ENCODE measurements at regions not wholly inside any gene's neighbourhood (a gene's known extent, or its start where the extent isn't known, plus 50 kb on each side); places are given as distances from the start of the nearest gene placed in this dataset.

- intact Hi-C loops (cut with micrococcal nuclease; ENCODE audit: unreplicated experiment), result no loop called here
- Histone ChIP-seq H3K4me3 (ENCODE audit: low read depth in 2 of 2, low read length in 2 of 2) (no peak overlapping the region), H3K27ac (ENCODE audit: low read length) (no peak overlapping the region), H3K36me3 (ENCODE audit: control insufficient read depth, insufficient read depth, low read length) (no peaks in the 10 kb centered on the region), H3K4me1 (ENCODE audit: control insufficient read depth, insufficient read depth, low read length) (no peaks in the 10 kb centered on the region), H3K9me3 (ENCODE audit: control insufficient read depth, insufficient read depth, low read depth, low read length) (no peaks in the 10 kb centered on the region), H3K27me3 (ENCODE audit: control insufficient read depth, insufficient read depth, low read length) (no peaks in the 10 kb centered on the region)
- ChIA-PET CTCF (no interaction called here), POLR2A (no interaction called here)
- TF ChIP-seq POLR2AphosphoS5 (IDR thresholded peaks at IDR 0.05; ENCODE audit: low read depth, low read length), result no peak
- TF ChIP-seq TCF7L2 (IDR thresholded peaks at IDR 0.05; ENCODE audit: low read depth, low read length), result no peak
- no peak for TF ChIP-seq SIN3A (IDR thresholded peaks at IDR 0.05; ENCODE audit: borderline replicate concordance, insufficient read depth, low read depth, low read length)
- TF ChIP-seq CTCF (IDR thresholded peaks at IDR 0.05), result no peak
- TF ChIP-seq REST (IDR thresholded peaks at IDR 0.05; ENCODE audit: insufficient read depth in 1 of 2, low read depth in 2 of 2, low read length in 1 of 2), result no peak
- BruUV-seq (replicated peaks), result no TSS peak
- DNase-seq (ENCODE audit: low read depth, low spot score) (no peak), ATAC-seq (no peak)
- in situ Hi-C loops (cut with HindIII; ENCODE audit: low pct_unique_long_range_greater_than_20kb, low sequenced_read_pairs), result no loop called here
Measured at GRCh38 chr1:101150266-101150665, 86.6 kb upstream of the S1PR1 start.

GRCh38 chr1:101148980-101149379 is 87.8 kb upstream of the S1PR1 start:
- no peaks in the 10 kb centered on the region for H3K4me1 ChIP-seq (ENCODE audit: control insufficient read depth, insufficient read depth, low read length)
- no peaks in the 10 kb centered on the region for H3K9me3 ChIP-seq (ENCODE audit: control insufficient read depth, insufficient read depth, low read depth, low read length)
- H3K27ac ChIP-seq (ENCODE audit: low read length), result no peak overlapping the region
- ATAC-seq, result no peak
- BruUV-seq (replicated peaks), result no TSS peak
- no peaks in the 10 kb centered on the region for H3K27me3 ChIP-seq (ENCODE audit: control insufficient read depth, insufficient read depth, low read length)
- DNase-seq (ENCODE audit: low read depth, low spot score), result no peak
- no peak for TF ChIP-seq REST (IDR thresholded peaks at IDR 0.05; ENCODE audit: insufficient read depth in 1 of 2, low read depth in 2 of 2, low read length in 1 of 2)
- TF ChIP-seq TCF7L2 (IDR thresholded peaks at IDR 0.05; ENCODE audit: low read depth, low read length), result no peak
- TF ChIP-seq SIN3A (IDR thresholded peaks at IDR 0.05; ENCODE audit: borderline replicate concordance, insufficient read depth, low read depth, low read length), result no peak
- no peak for TF ChIP-seq POLR2AphosphoS5 (IDR thresholded peaks at IDR 0.05; ENCODE audit: low read depth, low read length)
- no peak for TF ChIP-seq CTCF (IDR thresholded peaks at IDR 0.05)
- in situ Hi-C loops (cut with HindIII; ENCODE audit: low pct_unique_long_range_greater_than_20kb, low sequenced_read_pairs), result no loop called here
- POLR2A ChIA-PET, result no interaction called here
- intact Hi-C loops (cut with micrococcal nuclease; ENCODE audit: unreplicated experiment), result no loop called here
- H3K4me3 ChIP-seq (ENCODE audit: low read depth in 2 of 2, low read length in 2 of 2), result no peak overlapping the region
- CTCF ChIA-PET, result no interaction called here
- no peaks in the 10 kb centered on the region for H3K36me3 ChIP-seq (ENCODE audit: control insufficient read depth, insufficient read depth, low read length)

Measured in Panc1 (cell line).